ENCODE measurements at regions not wholly inside any gene's neighbourhood (a gene's known extent, or its start where the extent isn't known, plus 50 kb on each side); places are given as distances from the start of the nearest gene placed in this dataset.

DNA sequence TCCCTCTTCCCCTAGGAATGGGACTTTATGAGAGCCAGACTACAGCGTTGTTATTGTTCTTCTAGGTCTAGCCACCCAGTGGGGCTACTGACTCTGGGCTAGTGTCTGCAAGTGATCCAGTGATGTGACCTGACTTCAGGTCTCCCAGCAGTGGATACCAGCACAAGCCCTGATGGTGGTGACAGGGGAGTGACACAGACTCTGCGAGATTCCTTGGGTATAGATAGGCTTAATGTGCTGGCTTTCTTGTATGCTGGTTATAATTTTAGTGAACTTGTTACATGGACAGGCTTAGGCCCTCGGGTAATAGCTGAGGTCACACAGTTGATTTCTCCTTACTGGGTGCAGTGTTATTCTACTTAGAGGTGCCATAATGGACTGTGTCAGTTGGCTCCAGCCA lies 106.9 kb downstream of the TBC1D30 start:
- DNase-seq (ENCODE audit: low read depth) = no peak

DNA sequence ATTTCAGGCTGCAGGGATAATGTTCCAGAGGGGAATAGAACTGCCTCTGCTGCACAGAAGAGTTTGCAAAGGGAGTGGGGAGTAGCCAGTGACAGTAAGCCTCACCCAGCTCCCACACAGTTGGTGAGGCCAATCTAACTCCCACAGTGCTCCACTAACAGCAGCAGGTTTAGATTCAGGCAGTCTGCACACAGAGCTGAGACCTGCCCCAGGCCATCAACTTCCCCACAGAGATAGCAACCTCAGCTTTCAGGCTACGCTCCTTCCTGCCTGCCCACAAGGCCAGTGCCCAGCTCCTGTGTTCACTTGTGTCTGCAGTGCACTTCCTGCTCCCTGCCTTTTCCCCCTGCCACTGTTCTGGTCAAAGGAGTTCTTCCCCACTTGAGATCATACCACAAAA lies 107.5 kb downstream of the TBC1D30 start:
- DNase-seq (ENCODE audit: low read depth) = no peak

DNA sequence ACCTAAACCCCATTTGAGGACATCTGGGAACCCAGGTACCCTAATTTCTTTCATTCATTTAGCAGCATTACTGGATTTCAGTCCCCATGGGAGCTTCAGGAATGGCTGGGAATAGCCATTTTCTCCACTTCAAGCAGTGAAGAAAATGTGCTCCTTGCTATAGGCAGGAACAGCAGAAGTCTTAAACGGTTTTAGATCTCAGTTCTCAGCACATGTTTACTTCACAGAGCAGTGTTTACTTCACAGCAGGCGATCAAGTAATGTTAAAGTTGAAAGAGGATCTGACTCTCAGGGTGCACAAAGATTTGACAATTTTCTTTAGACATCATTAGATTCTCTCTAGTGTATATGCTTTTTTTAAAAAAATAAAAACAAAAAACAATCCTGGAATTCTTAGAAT lies 109.3 kb downstream of the TBC1D30 start:
- DNase-seq (ENCODE audit: low read depth) = no peak

DNA sequence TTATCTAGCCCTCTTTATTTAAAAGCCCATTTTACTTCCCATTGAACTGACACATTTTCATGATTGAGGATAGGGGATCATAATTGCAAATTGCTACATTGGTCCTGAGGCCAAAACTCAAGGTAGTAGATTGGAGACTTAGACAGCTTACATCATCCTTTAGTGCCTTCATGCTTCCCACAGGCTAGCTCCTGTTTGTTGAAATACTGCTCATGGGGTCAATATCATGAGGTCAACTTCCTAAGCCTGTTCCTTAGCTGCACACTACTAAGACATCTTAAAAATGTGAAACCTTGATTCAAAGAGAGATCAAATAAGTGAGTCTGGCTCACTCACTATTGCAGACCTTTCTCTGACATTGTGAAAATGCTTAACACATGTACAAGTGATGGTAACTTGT lies 113.0 kb downstream of the TBC1D30 start:
- DNase-seq (ENCODE audit: low read depth) = no peak

DNA sequence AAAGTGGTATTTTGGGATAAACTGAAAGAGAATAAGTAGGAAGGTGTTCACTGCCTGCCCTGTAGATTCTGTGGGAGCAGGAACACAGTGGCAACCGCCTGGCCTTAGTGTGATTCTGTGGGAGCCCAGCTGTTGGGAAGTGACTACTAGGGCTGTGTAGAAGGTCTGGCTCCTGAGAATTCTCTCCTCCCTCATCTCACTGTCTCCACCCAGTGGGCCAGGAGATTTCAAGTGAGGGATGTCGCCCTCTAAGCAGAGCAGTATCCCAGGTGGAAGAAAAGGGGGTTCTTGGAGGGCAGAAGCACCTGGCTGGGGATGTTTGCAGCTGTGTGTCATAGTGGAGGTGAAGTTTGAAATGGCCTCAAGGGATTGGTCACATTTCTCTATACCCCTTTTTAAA lies 113.7 kb downstream of the TBC1D30 start:
- no peak for DNase-seq (ENCODE audit: low read depth)

DNA sequence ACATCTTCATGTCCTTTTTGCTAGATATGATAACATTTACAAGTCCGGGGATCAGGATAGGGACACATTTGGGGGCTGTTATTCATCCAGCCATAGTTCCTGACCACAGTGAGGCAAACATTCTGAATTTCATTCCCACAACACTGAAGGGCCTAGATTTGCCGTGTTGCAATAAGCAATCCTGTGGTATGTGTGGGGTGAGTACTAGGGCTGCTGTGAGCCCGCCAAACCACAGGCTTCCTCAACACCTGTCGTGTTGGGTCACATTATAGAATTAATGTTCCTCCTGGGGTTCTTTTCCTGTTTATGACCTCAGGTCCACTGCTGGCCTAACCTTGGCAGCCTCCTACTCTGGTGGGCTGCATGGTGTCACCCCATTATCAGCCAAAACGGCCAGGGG lies 119.2 kb downstream of the TBC1D30 start:
- no peak for DNase-seq (ENCODE audit: low read depth)

DNA sequence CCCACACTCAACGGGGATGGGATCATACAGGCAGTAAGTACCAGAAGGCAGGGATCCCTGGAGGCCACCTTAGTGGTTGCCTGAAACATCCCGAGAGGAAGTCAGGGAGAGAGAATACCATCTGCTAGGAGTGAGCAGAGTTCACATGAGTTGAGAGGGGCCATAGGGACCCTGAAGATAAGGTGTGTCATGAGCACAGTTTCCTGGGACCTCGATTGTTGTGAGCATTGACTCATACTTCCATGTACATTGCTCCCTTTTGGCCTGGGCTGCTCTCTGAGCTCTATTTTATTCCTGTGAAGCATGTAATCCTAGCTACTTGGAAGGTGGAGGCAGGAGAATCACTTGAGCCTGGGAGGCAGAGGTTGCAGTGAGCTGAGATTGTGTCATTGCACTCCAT lies 120.5 kb downstream of the TBC1D30 start:
- DNase-seq (ENCODE audit: low read depth) = no peak

DNA sequence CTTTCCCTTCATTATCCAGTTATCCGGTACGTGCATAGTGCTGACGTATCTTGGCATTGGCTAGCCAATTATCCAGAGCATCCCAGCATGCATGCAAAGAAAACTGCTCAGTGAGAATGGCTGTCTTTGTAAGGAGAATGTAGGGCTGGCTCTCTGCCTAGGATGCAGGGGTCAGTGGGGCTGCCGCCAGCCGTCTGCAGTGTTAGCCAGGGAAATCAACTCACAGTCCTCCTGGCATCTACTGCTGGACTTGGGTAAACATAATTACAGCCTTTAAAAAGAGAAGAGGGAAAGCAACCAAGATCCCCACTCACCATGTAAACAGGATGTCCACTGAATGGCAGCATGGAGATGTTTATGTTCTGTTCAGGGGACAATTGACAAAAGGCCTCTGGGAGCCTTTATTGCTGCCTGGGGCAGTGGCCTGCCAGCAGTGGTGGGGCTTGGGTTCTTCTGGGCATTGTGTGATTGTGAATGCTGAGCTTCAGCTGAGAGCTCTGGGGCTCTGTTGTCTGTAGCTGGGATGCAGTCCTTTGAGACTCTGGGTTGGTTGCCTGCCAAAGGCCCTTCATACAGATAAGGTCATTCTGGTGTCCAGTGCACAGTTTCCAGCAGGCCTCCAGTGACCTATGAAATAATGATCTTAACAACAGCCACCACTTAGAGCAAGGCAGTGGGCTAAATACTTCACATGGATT lies 121.8 kb downstream of the TBC1D30 start:
- no peak for DNase-seq (ENCODE audit: low read depth)

DNA sequence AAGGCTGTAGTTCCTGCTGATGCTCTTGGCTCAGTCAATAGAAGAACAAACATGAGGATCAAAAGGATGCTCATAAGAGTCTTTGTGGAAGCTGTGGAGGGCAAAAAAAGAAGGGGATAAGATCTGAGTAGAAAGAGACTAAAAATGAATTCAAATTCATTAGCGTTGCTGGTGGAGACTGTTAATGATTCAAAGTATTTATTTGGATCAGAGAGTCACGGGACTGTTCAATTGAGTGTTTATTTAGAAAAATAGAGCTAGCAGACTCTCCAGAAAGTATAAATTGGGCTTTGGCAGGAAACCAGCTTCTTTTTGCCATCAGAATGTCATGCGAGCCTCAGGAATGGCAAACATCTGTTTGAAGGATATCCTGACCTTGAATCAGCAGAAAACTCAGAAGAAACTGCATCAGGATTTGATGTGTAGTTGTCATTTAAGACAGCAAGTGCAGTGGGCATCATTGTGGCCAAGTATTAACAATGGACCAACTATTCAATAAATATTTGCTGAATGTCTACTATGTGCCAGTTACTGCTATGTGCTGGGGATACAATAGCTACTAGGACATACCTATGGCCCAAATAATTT lies 126.4 kb downstream of the TBC1D30 start:
- no peak for DNase-seq (ENCODE audit: low read depth)

DNA sequence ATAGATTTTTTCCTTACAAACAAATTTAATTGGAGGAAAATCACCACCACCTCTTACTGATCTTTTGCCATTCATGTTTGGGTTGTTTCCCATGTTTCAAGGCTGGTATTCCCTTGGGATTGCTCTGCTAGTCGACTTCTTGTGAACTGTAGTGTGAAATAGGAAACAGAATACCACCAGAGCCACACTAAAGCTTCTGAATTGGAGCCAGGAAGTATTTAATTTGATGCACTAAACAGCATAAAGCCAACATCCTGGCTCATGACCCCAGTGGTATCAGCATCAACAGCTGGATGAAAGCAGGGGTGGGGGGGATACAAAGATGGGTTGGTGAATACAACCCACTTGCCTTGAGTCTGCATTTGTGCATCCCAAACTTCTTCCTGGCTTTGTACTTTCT lies 127.5 kb downstream of the TBC1D30 start:
- no peak for DNase-seq (ENCODE audit: low read depth)

DNA sequence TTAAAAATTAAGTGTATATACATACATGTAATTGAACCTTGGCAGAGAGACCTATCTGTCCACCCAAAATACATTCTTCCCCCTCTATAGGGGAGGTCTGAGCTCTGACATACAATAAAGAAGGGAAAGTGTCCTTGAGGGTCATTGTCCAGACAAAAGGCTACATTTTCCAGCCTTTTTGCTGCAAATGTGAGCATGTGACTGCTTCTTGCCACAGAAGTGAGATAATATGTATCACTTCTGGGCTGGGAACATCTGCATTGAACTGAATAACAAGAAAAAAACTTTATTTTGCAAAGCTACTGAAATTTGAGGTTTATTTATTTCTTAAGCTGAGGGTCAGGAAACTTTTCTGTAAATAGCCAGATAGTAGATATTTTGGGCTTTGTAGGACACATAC lies 131.3 kb downstream of the TBC1D30 start:
- no peak for DNase-seq (ENCODE audit: low read depth)

DNA sequence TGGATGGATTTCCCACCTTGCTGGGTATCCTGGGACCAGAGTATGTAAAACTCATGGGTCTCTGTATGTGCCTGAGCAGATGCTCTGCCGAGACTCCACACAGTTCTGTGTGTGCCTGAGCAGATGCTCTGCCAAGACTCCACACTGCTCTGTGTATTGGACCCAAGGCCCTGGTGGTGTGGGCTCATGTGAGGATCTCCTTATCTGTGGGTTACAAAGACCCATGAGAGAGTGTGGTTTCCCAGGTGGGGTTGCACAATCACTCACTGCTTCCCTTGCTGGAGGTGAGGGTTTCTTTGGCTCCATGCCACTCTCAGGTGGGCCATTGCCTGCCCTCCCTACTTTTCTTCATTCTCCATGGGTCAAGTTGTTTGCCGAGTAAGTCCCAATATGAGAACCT lies 141.5 kb downstream of the TBC1D30 start:
- DNase-seq (ENCODE audit: low read depth) = no peak

DNA sequence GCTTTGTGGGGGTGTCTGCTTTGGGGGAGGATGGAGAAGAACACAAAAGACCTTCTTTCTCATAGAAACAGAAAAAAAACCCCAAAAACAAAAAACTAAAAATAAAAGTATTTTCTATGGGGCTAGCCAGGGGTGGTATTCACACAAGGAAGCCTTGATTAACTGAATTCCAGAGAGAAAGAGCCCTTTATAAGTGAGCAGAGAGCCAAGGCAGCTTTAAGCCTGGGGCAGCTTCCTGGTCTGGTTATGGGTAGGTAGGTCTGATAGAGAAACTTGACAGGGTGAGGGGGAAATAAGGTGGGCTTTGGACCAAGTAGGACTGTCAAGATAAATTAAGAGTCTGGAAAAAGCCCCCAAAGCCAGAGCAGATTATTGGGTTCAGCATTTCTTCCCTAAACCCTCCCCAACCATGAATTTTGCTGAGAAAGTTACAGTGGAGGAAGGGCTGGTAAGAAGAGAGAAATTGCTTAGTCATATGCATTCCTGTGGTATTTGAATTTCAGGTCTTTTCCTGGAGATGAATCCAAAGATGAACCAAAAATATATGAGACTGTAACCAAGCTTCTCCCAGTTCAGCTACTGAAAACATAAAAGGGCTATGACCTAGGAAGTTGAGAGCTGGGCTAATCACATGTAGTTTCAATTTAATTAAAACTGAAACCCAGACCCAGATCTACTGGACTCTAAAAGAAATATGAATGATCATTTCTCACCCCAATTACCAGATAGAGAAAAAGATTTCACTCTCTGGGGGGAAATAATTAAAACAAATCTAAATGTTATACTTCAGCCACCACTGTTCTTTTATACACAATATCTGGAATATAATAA lies 144.8 kb downstream of the TBC1D30 start:
- DNase-seq (ENCODE audit: low read depth) = no peak

DNA sequence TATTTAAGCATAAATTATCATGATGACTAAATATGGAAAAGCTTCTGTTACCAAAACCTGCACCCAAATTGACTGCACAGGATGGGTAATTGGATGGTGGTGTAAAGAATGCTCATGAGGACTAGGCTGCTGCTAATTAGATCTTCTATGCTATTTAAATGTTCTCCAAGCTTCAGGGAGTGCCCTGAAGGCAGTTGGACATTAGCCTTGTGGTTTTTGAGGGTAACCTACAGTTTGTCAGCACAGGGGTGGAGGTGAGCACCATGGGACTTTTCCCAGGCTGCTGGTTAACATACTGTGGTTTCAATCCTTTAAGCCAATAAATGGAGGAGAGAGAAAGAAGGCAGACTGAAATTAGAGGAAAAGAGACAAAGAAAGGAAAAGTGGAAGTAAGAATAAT lies 145.0 kb downstream of the WIF1 start:
- DNase-seq (ENCODE audit: low read depth) = no peak

DNA sequence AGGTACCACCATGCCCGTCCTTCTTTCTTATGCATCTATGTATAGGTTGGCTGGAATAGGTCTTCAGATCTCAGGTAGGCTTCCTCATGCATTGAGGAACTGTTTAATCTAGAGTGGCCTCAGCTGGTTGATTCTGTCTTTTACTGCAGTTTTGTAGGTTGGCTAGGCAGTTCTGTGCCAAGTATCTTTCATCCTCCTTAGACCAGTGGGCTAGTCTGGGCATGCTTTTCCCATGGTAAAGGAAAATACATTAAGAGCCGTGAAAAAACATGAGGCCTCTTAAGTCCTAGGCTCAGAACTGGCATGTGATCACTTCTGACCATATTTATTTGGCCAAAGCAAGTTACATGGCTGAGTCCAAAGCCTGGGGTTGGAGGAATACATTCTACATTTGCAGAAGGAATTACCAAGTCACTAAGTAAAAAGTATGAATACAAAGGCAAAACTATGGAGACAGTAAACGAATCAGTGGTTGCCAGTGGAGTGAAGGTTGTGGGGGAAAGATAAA lies 137.3 kb downstream of the WIF1 start:
- DNase-seq (ENCODE audit: low read depth) = no peak

DNA sequence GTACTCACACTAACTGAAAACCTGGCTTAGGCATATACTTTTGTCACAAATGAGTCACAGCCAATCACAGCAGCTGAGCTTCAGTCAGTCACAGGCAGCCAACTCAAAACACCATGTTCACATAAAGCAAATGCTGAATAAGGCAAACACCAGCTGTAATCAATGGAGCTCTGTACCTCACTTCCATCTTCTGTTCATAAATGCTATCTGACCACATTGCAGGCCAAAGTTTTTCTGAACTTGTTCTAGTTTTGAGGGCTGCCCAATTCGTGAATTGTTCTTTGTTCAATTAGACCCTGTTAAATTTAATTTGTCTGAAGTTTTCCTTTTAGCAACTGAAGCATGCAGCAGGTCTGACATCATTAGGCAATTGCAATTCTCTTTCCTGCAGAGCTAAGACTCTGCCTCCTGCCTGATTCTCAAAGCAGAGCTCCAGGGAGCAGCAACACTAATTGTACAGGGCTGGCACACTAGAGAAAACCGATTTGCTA lies 129.9 kb downstream of the WIF1 start:
- DNase-seq (ENCODE audit: low read depth) = no peak

DNA sequence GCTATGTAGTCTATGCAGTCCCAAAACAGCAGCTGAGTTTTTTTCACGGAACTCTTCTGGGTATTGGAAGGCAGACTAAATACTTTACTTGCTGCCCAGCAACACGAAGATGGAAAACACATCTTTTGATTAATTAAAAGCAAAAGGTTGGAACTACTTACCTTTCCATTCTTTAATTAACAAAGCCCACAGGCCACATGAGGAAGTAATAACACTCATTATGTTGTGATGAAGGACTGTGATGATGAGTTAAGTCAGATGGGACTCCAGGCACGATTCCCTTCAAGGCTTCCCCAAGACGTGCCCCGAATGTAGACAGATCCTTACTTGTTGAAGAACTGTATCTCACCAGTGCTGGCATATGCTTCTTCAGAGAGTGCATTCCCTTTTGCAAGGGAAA lies 129.0 kb downstream of the WIF1 start:
- DNase-seq (ENCODE audit: low read depth) = no peak

DNA sequence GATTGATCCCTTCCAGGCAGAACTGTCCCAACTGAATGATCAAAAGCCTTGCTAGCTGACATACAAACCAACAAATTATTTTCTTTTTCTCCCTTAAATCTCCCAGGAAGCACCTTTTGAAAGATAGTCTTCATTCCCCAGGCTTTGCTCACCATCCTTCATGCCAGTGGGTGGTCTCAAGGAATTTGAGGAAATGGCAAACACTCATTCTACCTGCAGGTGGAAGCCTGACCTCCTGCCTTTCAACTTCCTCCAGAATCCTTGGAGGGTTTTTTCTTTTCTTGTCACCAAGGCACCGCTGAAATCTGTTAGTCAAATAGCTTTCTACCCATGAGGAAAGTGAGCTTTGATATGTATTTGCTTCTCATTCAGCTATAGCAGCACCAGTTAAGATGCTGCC lies 128.5 kb downstream of the WIF1 start:
- DNase-seq (ENCODE audit: low read depth) = no peak

DNA sequence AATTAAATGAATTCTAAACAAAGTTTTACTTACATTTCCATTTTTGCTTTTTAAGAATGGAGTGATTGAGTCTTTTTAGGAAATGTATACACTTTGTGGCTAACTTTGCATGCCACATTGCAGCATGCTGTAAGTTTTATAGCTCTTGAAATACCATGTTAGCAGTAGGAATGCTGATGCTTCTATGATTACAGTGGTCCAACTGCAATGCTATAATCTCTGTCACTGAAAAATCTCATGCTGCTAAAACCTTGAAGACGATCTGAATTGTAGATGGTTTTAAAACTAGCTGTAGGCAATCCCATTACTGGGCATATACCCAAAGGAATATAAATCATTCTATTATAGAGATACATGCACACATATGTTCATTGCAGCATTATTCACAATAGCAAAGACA lies 127.6 kb downstream of the WIF1 start:
- no peak for DNase-seq (ENCODE audit: low read depth)

DNA sequence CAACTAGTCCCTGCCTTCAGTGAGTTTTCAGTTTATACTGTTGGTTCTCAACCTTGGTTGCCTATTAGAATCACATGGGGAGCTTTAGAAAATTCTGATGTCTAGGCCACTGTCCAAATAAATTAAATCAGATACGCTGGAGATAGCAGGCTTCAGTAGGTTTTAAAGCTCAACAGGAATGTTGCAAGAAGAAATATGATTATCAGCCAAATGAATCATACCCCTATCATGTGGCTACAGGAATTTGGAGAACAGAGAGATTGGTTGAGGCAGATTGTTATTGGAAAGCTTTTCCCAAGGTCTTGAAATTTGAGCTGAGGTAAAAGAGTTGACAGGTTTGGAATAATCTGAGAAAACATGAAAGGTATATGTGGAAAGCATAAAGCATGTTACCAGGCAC lies 125.3 kb downstream of the WIF1 start:
- peak; percentile 3 for DNase-seq (ENCODE audit: low read depth)

DNA sequence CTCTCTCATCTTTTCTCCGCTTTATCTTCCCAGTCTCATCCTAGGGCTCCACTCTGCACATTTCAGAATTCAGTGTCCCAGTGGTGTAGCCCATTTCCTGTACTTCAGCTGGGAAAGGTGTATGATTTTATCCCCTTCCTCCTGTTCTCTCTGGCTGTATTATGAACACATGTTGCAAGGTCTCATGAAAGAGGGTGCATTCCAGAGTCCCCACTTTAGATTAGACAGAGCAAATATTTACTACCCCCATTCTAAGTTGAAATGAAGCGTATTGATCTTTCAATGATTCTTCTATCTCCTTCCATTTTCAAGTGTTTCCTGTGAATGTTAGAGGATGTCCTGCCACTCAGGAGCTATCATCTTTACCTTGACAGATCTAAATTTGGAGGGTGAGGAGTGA lies 123.2 kb downstream of the WIF1 start:
- no peak for DNase-seq (ENCODE audit: low read depth)

DNA sequence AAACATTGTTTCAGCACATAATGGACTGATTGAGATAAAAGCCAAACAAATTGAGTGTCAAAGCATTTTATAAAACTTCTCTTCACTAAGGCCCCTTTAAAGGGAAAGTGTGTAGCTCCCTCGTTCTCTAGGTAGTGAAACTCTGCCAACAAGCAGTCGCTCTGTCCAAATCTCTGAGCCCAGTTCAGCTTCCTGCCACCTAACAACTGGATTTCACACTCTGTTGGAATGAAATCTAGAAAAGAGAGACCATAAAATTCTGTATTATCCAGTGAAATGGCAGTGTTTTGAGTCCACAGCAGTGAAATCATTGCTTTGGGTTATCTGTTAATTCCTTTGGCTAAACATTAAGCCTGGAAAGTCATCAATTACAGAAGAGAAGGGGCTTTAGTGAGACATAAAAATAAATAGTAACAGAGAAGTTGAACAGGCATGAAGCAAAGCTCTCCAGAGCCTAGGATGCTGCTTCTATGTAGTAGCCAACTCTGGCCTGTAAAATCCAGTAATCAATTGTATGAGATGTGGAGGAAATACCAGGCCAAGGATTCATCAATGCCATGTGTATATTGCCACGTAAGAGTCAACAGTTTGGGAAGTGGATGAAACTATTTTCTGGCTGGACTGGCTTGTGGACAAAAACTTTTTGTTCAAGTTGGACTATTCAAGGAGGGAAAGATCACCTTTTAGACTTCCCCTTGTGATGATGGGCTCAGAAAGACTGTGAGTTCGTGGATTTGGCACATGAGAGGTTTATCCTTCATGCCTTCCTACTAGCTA lies 122.5 kb downstream of the WIF1 start:
- no peak for DNase-seq (ENCODE audit: low read depth)

DNA sequence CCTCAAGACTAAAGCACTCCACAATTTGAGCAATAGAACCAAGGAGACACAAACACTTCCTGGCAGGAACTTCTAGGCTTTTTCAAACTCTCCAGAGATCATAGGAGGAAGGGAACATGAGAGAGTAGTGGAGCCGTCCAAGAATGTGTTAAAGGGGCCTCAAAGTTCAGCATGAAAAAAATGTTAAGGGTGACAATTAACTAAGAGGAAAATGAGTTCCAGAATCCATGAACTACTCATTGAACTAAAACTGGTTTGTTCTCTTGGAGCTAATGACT lies 122.0 kb downstream of the WIF1 start:
- no peak for DNase-seq (ENCODE audit: low read depth)

All from HS-27A (cell line).